AG10803 (cell line): ENCODE measurements at regions not wholly inside any gene's neighbourhood (a gene's known extent, or its start where the extent isn't known, plus 50 kb on each side); places are given as distances from the start of the nearest gene placed in this dataset.

Experiments used
- DNase-seq: peaks from one replicate; pipeline ENCODE4 v3.0.0; 2010; ENCODE audit warnings: low read depth
- H3K4me3 ChIP-seq: 2 replicates; pipeline ENCODE4 v1.5.1; 2011; ENCODE audit warnings: mild to moderate bottlenecking, low read length, control low read depth
- CTCF ChIP-seq: conservative IDR thresholded peaks from 2 replicates; pipeline ENCODE4 v1.5.1; 2011; ENCODE audit warnings: mild to moderate bottlenecking, low read length, control low read depth, inconsistent platforms

GRCh38 chr1:218887141-218887925 is 286.3 kb upstream of the LYPLAL1 start:
- DNase-seq: no peak
- TF ChIP-seq CTCF: no peak
- no peak overlapping the region for H3K4me3 ChIP-seq

DNA sequence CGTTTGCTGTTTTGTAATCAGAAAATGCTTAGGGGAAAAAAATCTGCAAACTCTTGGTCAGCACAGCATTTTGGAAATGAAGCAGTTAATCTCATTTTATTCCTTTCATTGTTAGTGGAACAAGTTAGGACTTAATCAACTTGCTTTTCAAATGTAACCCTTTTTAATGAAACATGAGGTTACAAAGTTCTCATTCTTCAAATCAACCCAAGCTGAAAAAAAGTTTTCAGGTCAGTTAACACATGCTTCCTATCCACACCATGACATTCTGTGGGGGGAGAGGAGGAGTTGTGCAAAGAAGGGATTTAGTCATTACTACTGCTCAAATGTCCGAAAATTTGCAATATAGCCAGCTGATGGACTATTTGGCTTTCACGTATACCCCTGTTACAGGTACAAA is 283.2 kb upstream of the LYPLAL1 start:
- no peak for TF ChIP-seq CTCF
- DNase-seq: no peak
- H3K4me3 ChIP-seq: no peak overlapping the region

- H3K4me3 ChIP-seq: no peak overlapping the region
- no peak for TF ChIP-seq CTCF
- no peak for DNase-seq
These were observed 282.1 kb upstream of the LYPLAL1 start for GRCh38 chr1:218891577-218891976.

GRCh38 chr1:218895064-218895587 is 278.6 kb upstream of the LYPLAL1 start:
- no peak for TF ChIP-seq CTCF
- DNase-seq: no peak

DNA sequence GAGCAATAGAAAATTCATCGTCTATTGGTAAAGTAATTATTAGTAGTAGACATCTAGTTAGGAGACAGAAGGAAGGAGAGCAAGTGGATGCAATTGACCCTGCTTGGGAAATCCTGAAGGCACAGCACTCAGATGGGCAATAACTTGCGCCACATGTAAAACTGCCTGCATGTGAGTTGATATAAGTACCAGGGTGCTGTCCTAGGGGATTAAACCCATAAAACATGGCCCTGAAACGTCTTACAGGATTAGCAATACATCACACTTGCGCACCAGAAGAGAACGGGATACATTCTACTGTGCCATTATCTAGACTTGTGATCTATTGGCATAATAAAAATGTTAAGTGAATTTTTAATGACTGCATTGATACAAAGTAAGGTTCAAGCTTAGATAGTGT is 277.5 kb upstream of the LYPLAL1 start:
- TF ChIP-seq CTCF: no peak
- no peak for DNase-seq
- H3K4me3 ChIP-seq: no peak overlapping the region

More at GRCh38 chr1:218895064-218895587, 278.6 kb upstream of the LYPLAL1 start:
- H3K4me3 ChIP-seq: no peak overlapping the region

DNA sequence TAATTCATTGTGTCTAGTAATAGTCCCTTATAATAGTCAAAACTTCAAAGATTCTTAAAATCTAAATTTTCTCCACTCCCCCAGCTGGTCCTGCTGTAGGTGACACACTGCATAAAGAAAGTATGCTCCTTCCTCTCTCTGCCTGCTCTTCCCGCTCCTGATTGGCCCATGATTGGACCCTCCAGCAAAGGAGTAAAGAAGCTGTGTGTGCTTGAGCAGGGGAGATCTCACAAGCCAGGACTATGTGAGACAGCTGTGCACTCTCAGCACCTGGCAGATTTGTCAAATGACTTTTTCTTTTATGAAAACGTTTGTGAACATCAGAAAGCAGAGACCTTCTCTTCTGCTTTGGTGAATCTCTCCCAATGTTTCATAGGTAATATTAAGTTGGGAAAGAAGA is 274.8 kb upstream of the LYPLAL1 start:
- DNase-seq: no peak
- no peak for TF ChIP-seq CTCF
- no peak overlapping the region for H3K4me3 ChIP-seq

GRCh38 chr1:218900615-218901014 is 273.1 kb upstream of the LYPLAL1 start:
- peak; percentile 19 for DNase-seq
- no peak for TF ChIP-seq CTCF
- no peak overlapping the region for H3K4me3 ChIP-seq
